Astrocyte (in vitro differentiated cells and primary cell): ENCODE measurements at regions not wholly inside any gene's neighbourhood (a gene's known extent, or its start where the extent isn't known, plus 50 kb on each side); places are given as distances from the start of the nearest gene placed in this dataset.
"Not testable (repeated sequence)": the region's sequence is repeated elsewhere in the genome, so short reads cannot be mapped to it uniquely, and the experiment has no call there.

Source experiments
- EZH2 ChIP-seq: IDR thresholded peaks from 2 replicates; pipeline ENCODE4 v1.6.1; 2012; ENCODE audit warnings: mild to moderate bottlenecking, low read length, inconsistent platforms; ENCODE audit not compliant: insufficient read depth
- TF ChIP-seq, protein P1 (sequence below): IDR thresholded peaks from 2 replicates; pipeline ENCODE4 v1.5.1; 2011; ENCODE audit warnings: low read depth, mild to moderate bottlenecking, inconsistent platforms, low read length, moderate library complexity; ENCODE audit not compliant: insufficient read depth

DNA sequence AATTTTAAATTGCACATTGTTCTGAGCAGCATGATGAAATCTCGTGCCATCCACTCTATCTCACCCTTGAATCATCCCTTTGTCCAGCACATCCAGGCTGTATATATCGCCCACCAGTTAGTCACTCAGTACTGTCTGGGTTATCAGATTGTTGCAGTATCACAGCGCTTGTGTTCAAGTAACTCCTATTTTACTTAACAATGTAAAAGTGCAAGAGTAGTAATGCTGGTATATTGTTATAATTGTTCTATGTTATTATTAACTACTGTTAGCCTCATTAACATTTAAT lies 82.8 kb upstream of the NBPF26 start:
- TF ChIP-seq, protein P1, sequence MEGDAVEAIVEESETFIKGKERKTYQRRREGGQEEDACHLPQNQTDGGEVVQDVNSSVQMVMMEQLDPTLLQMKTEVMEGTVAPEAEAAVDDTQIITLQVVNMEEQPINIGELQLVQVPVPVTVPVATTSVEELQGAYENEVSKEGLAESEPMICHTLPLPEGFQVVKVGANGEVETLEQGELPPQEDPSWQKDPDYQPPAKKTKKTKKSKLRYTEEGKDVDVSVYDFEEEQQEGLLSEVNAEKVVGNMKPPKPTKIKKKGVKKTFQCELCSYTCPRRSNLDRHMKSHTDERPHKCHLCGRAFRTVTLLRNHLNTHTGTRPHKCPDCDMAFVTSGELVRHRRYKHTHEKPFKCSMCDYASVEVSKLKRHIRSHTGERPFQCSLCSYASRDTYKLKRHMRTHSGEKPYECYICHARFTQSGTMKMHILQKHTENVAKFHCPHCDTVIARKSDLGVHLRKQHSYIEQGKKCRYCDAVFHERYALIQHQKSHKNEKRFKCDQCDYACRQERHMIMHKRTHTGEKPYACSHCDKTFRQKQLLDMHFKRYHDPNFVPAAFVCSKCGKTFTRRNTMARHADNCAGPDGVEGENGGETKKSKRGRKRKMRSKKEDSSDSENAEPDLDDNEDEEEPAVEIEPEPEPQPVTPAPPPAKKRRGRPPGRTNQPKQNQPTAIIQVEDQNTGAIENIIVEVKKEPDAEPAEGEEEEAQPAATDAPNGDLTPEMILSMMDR, result not testable (repeated sequence)
- TF ChIP-seq EZH2, result not testable (repeated sequence)
